Activated B cell treated with CpG ODN at 0.5 μM for 24 hours (primary cell): ENCODE measurements at regions not wholly inside any gene's neighbourhood (a gene's known extent, or its start where the extent isn't known, plus 50 kb on each side); places are given as distances from the start of the nearest gene placed in this dataset.

Experiments used
- ATAC-seq: fragments of 200-7000 bp; cut with Tn5 transposase; one replicate; pipeline ENCODE4 v1.10.0; 2021; ENCODE audit warnings: low read depth, mild to moderate bottlenecking, moderate library complexity
- CTCF ChIA-PET: fragments of 350-600 bp; sonication (Branson Sonifier 250); formaldehyde crosslinking; loops from one replicate; lab custom pipeline; 2021; ENCODE audit warnings: antibody characterized with exemption; lab: Charles Lee
- POLR2A ChIA-PET: fragments of 350-600 bp; sonication (Branson Sonifier 250); formaldehyde crosslinking; loops from one replicate; lab custom pipeline; 2021; ENCODE audit warnings: antibody characterized with exemption; lab: Charles Lee
- DNase-seq: peaks from one replicate; pipeline ENCODE4 v3.0.0; 2022
- H3K27ac Mint-ChIP-seq: one replicate; pipeline ENCODE4 v1.8.0; 2020; ENCODE audit warnings: mixed read lengths
- H3K27me3 Mint-ChIP-seq: one replicate; pipeline ENCODE4 v1.8.0; 2021; ENCODE audit warnings: mixed read lengths
- H3K36me3 Mint-ChIP-seq: one replicate; pipeline ENCODE4 v1.8.0; 2021; ENCODE audit warnings: low read depth, mixed read lengths
- H3K4me1 Mint-ChIP-seq: one replicate; pipeline ENCODE4 v1.8.0; 2021; ENCODE audit warnings: mixed read lengths
- H3K4me3 Mint-ChIP-seq: one replicate; pipeline ENCODE4 v1.8.0; 2020; ENCODE audit warnings: mild to moderate bottlenecking, mixed read lengths
- H3K9me3 Mint-ChIP-seq: one replicate; pipeline ENCODE4 v1.8.0; 2020; ENCODE audit warnings: mixed read lengths
- CTCF ChIP-seq: fragments of 200-600 bp; IDR thresholded peaks from one replicate; pipeline ENCODE4 v1.8.0; 2022; ENCODE audit warnings: antibody characterized with exemption, mild to moderate bottlenecking
- intact Hi-C: fragments of 100-400 bp; cut with micrococcal nuclease; formaldehyde crosslinking; loops from one replicate; pipeline ENCODE4 v1.15.1; 2024

- ChIA-PET POLR2A (no interaction called here), CTCF (no interaction called here)
- intact Hi-C loops, result no loop called here
- Mint-ChIP-seq H3K4me1 (no peaks in the 10 kb centered on the region), H3K27ac (no peak overlapping the region), H3K27me3 (peaks cover 10% of the 10 kb centered on the region), H3K4me3 (no peak overlapping the region), H3K36me3 (no peaks in the 10 kb centered on the region), H3K9me3 (no peaks in the 10 kb centered on the region)
- ATAC-seq, result no peak
- no peak for DNase-seq
- TF ChIP-seq CTCF, result no peak
These were observed 257.3 kb downstream of the GRIN2B start for GRCh38 chr12:13724136-13724535.

- DNase-seq (no peak), ATAC-seq (no peak)
- no peak overlapping the region for H3K4me3 Mint-ChIP-seq
- ChIA-PET POLR2A (no interaction called here), CTCF (no interaction called here)
- H3K4me1 Mint-ChIP-seq, result no peaks in the 10 kb centered on the region
- H3K27ac Mint-ChIP-seq, result no peak overlapping the region
- no peaks in the 10 kb centered on the region for H3K9me3 Mint-ChIP-seq
- intact Hi-C loops, result no loop called here
- no peaks in the 10 kb centered on the region for H3K36me3 Mint-ChIP-seq
- peaks cover 15% of the 10 kb centered on the region for H3K27me3 Mint-ChIP-seq
- no peak for TF ChIP-seq CTCF
These were observed 261.4 kb downstream of the GRIN2B start for GRCh38 chr12:13719986-13720385.

GRCh38 chr12:13718271-13718670 is 263.1 kb downstream of the GRIN2B start:
- Mint-ChIP-seq H3K9me3 (no peaks in the 10 kb centered on the region), H3K4me1 (no peaks in the 10 kb centered on the region), H3K4me3 (no peak overlapping the region), H3K27ac (no peak overlapping the region), H3K27me3 (peaks cover 11% of the 10 kb centered on the region), H3K36me3 (no peaks in the 10 kb centered on the region)
- DNase-seq (no peak), ATAC-seq (no peak)
- TF ChIP-seq CTCF, result no peak
- CTCF ChIA-PET, result no interaction called here
- intact Hi-C loops, result no loop called here
- POLR2A ChIA-PET, result no interaction called here

GRCh38 chr12:13716119-13716518 is 265.3 kb downstream of the GRIN2B start:
- intact Hi-C loops, result no loop called here
- no peak overlapping the region for H3K4me3 Mint-ChIP-seq
- no peak overlapping the region for H3K27ac Mint-ChIP-seq
- H3K9me3 Mint-ChIP-seq, result no peaks in the 10 kb centered on the region
- no peak for ATAC-seq
- peaks cover 11% of the 10 kb centered on the region for H3K27me3 Mint-ChIP-seq
- CTCF ChIA-PET, result no interaction called here
- no peaks in the 10 kb centered on the region for H3K4me1 Mint-ChIP-seq
- POLR2A ChIA-PET, result no interaction called here
- no peaks in the 10 kb centered on the region for H3K36me3 Mint-ChIP-seq
- DNase-seq, result no peak
- no peak for TF ChIP-seq CTCF

GRCh38 chr12:13713556-13714410 is 267.6 kb downstream of the GRIN2B start:
- CTCF ChIA-PET, result no interaction called here
- Mint-ChIP-seq H3K9me3 (no peaks in the 10 kb centered on the region), H3K36me3 (no peaks in the 10 kb centered on the region), H3K4me1 (no peaks in the 10 kb centered on the region), H3K27me3 (peaks cover 2% of the 10 kb centered on the region), H3K27ac (no peak overlapping the region), H3K4me3 (no peak overlapping the region)
- no peak for ATAC-seq
- intact Hi-C loops, result no loop called here
- no peak for DNase-seq
- no peak for TF ChIP-seq CTCF
- POLR2A ChIA-PET, result no interaction called here
